ENCODE measurements at regions not wholly inside any gene's neighbourhood (a gene's known extent, or its start where the extent isn't known, plus 50 kb on each side); places are given as distances from the start of the nearest gene placed in this dataset.

DNA sequence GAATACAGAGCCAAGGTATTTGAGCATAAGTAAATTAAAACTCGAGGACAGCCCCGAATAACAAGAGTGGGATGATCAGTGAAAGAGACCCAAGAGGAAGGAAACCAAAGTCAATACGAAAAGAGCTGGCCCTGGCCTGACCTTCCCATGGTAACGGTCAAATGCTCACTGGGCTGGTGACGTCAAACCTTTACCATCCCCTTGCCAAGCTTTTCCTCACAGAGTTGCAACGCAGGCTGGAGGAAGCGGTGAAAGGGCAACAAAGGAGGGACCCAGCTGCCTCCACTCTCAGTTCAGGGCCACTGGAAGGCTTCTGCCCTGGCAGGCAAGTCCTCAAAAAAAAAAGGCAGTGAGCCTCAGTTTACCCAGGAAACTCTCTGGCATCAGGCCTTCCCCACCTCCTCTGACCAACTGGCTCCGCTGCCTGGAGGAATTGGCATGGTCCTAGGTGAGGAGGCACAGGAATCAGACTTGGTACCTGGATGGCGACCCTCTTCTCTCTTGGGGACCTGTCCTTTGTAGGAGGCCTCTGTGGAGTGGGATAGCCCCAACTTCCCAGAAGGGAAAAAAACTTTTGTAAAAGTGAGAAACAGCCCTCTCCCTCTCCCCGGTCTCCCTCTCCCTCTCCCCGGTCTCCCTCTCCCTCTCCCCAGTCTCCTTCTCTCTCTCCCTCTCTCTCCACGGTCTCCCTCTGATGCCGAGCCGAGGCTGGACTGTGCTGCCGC, 212.4 kb downstream of the ANAPC1 start:
- TF ChIP-seq POLR2AphosphoS5 (IDR thresholded peaks at IDR 0.05; ENCODE audit: low read depth): no peak
- TF ChIP-seq, protein P1, sequence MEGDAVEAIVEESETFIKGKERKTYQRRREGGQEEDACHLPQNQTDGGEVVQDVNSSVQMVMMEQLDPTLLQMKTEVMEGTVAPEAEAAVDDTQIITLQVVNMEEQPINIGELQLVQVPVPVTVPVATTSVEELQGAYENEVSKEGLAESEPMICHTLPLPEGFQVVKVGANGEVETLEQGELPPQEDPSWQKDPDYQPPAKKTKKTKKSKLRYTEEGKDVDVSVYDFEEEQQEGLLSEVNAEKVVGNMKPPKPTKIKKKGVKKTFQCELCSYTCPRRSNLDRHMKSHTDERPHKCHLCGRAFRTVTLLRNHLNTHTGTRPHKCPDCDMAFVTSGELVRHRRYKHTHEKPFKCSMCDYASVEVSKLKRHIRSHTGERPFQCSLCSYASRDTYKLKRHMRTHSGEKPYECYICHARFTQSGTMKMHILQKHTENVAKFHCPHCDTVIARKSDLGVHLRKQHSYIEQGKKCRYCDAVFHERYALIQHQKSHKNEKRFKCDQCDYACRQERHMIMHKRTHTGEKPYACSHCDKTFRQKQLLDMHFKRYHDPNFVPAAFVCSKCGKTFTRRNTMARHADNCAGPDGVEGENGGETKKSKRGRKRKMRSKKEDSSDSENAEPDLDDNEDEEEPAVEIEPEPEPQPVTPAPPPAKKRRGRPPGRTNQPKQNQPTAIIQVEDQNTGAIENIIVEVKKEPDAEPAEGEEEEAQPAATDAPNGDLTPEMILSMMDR (IDR thresholded peaks at IDR 0.05; ENCODE audit: insufficient read depth, low read length): no peak
